Fibroblast of skin of left quadriceps (primary cell): ENCODE measurements at regions not wholly inside any gene's neighbourhood (a gene's known extent, or its start where the extent isn't known, plus 50 kb on each side); places are given as distances from the start of the nearest gene placed in this dataset.

Experiments used
- DNase-seq, 2 experiments: peaks; one replicate each; pipeline ENCODE4 v3.0.0-alpha.2; 2013; ENCODE audit warnings: low read depth in 2 of 2

DNA sequence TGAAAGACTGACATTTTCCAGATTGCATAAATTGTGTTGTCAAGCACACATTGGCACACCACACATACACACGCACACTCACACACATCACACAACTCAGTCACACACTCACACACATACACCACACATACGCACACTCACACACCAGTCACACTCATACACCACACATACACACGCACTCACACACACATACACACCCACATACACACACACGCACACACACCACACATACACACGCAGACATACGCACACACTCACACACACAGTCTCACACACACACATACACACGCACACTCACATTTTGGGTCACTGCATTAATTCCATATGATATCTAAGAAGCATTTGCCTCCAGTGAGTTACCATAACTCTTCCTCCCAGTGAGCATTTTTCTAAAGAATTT lies 578.3 kb upstream of the FRG1 start:
- DNase-seq, result no peak

DNA sequence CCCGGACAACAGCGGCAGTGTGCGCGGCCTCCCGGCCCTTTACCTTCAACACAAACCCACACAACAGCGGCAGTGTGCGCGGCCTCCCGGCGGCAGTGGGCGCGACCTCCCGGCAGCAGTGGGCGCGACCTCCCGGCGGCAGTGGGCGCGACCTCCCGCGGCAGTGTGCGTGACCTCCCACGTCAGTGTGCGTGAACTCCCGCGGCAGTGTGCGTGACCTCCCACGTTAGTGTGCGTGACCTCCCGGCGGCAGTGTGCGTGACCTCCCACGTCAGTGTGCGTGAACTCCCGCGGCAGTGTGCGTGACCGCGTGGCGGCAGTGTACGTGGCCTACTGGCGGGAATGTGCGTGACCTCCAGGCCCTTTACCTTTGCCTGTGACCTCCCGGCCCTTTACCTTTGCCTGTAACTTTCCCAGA lies 576.6 kb upstream of the FRG1 start:
- no peak for DNase-seq

DNA sequence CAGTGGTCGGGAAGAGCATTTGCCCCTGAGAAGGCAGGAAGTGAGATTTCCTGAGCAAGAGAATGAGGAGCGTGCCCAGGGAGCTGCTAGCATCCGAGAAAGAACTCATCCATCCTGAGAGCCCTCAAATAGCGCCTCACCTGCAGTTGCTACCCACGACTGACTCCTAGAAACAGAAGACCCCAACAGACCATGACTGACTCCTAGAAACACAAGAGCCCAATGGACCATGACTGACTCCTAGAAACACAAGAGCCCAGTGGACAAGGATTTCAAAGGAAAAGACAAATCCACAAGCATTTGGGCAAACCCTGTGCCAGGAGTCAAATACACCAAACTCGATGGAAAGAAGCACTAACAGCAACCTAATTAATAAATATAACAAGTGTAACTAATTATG lies 575.2 kb upstream of the FRG1 start:
- DNase-seq, result no peak

DNA sequence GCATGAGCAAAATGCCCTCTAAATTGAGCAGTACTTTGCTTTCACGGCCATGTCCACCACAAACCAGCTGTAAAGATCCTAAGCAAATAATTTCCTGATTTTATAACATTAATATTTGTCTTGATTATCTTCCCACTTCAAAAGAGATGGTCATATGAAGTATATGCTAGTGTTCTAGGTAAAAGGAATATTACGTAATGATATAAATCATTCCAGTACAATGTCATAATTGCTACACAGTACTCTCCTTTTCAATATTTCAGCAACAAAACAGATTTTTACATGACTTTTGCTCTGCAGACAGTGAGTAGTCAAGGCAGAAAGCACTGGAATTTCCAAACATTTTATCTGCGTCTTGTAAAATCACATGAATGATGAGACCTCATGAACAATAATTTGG lies 572.8 kb upstream of the FRG1 start:
- DNase-seq, result no peak

DNA sequence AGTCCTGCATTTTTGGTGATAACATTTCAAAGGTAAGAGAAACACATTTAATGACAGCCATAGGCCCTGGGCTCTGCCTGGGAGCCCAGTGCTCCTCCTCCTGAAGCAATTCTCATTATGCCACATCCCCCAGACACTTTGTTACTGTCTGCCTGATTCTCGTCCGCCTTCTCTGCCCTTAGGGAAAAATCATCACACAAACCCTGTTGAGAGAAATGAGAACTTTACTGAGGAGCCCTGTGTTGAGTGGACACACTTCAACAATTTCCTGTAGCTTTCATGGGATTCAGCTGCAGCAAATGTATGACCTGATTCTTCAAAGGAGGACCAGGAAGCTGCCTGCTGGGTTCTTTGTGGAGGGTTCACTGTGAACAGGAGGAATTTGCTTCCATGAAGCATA lies 566.5 kb upstream of the FRG1 start:
- no peak for DNase-seq

DNA sequence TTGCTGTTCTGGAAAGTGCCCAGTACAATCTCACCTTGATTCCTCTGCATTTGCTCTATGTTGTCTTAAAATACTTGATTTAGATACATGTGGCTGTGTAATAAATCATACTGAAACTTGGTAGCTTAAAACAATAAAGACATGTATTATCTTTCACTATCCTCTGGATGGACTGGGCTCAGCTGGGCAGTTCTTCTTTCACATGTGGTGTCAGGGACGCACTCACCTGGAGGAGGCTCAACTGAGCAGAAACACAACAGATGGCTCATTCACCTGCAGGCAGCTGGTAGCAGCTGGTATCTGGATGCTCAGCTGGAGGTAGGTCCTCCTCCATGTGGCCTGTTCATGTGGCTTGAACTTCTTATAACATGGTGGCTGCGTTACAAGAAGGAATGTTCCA lies 563.8 kb upstream of the FRG1 start:
- no peak for DNase-seq

DNA sequence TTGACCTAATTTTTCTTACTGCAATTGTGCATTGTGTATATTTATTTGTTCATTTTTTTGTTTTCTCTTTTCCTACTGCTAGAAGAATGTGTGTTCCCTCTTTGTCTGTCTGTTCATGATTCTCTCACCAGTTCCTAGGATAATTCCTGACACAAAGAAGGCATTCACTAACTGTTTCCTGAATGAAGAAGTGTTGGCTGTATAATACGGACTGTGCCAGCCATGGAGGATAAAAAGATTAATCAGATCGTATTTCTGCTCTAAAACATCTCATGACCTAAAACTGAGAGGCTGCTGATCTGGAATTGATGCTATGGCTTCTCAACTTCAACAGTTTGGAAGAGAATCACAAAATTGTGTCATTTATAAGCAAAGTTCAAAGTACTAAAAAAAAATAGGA lies 563.1 kb upstream of the FRG1 start:
- no peak for DNase-seq

DNA sequence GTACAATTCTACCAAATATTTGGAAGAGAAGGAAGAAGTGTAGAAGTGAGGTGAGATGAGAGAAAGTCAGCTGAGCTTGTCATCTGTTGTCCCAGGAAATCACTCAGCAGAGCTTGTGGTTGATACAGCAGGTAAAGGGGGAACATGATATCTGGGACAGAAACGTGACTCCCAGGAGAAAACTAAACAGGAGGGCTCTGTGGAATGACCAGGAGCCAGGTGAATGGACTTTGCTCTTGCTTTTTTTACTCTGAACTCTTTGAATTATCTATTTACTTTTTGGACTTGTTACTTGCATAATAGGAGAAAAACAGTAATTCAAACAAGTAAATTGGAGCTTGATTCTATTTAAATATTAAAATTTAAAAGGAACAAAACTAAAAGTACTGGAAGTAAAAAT lies 555.6 kb upstream of the FRG1 start:
- DNase-seq, result no peak

DNA sequence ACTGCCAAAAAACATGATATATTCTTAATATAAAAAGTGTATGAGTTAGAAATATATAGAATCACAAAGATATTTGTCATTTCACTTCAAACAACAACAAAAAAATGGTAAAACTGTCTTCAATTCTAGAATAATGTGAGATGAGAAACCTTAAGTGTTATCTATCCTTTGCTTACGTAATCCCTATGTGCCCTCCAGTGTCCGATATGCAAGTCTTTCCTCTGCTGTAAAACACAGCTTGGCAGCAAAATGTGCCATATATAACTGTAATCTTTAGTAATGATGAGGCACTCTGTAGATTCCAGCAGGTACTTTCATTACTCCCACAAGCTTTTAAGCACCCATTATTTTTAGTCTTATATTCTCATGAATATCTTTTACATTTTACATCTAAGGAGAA lies 555.1 kb upstream of the FRG1 start:
- no peak for DNase-seq

DNA sequence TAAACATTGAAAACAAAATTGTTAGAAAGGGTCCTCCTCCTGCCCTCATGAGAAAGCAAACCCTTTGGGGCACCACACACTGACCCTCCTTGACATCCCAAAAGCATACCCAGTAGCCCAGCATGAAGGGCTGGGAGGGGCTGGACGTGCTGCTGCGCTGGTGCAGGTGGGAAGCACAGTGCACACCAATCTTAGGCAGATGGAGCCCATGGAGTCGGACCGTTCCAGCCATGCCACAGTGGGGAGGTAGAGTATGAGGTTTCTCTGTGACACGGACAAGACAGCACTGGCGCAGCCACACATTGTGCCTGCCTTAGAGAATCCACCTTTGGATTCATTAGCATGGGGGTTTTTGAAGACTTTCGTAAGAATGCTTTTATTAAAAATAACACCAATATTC lies 544.2 kb upstream of the FRG1 start:
- DNase-seq, result no peak

DNA sequence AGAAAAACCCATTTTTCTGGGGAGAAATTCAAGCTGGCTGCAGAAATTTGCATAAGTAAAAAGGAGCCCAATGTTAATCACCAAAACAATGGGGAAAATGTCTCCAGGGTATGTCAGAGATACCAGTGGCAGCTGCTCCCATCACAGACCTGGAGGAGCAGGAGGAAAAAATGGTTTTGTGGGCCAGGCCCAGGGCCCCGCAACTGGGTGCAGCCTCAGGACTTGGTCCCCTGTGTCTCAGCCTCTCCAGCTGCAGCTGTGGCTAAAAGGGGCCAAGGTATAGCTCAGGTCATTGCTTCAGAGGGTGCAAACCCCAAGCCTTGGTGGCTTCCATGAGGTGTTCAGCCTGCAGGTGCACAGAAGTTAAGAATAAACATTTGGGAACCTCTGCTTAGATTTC lies 536.4 kb upstream of the FRG1 start:
- DNase-seq, result no peak

DNA sequence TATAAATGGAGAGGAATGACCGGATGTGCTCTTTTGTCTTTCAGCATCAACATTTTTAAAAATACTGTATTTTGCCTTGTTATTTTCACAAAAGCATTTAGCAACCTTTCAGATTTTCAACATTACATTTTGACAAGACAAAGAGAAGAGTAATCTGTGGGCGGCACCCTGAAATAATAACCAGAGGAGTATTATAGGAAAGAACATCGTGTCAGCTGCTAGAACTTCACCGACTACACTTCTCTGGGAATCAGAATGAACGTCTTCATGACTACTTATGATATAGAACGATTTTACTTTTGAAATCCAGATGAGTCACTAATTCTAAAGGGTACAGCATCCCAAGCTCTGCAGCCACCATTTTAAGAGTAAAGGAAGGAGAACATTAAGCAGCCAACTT lies 531.5 kb upstream of the FRG1 start:
- DNase-seq, result no peak

DNA sequence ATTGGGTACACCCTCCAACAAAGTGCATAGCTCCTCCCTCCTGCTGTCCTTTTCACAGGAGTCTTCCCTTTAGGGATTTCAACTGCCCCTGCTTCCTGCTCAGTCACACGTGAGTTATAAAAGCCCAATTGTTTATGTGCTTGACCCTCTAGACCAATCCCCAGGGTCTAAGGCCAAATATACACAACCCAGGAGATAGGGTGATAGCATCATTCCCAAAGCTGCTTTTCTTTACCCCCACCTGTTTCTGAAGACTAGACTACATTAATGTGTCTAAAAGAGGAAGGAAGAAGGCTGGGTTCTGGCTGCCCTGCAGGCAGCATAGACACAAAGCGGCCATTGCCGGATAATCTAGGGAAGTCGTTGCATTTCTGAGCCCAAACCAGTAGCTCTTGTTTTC lies 526.7 kb upstream of the FRG1 start:
- no peak for DNase-seq

DNA sequence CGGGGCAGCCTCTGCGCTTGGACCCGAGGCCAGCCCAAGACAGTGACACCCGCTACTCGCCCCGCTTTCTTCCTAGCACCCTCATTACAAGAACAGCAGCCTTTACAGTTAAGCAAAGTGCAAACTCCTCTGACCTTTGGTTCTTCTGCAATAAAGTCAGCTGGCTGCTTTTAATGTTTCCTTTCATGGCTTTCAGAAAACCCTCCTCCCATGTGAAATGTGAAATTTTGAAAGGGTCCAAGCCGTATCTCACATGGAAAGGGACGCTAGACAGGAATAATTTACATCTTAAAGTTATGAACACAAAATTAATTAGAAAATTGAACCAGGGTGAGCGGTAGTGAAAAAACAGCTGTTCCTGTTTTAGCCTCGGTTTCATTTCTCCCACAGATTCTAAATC lies 520.1 kb upstream of the FRG1 start:
- no peak for DNase-seq

DNA sequence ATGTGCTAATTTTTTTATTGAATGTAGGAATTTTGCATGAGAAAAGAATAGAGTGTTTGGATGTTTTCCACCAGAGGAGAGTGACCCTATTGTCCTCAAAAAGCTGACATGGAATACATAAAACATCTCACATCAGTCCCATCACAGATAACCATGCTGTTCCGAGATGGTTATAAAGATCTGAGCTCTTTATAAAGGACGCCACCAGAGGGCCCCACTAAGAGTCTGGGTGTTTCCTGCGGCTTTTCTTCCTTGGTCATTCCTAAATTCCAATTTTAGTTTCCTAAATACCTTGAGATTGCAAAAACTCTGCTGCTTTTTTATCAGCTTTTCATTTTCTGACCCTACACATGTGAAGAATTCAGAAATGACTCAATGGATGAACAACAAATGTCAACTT lies 504.5 kb upstream of the FRG1 start:
- no peak for DNase-seq

DNA sequence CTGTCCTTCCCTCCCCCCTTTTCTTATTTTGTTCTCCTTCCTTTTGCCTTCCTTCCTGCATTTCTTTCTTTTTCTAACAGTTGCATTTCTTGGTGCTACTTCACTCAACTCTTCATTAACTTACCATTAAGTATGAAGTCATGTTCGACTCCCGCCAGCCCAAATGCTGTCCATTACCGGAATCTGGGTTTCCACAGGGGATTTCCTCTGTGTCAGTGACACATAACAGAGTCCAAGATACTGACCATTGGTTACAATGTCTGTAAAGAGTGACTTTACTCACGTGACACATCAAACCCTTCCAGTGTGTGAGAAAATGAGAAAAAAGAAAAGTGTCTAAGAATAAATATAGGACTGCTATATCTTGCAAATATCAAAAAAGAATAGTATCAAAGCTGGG lies 500.0 kb upstream of the FRG1 start:
- DNase-seq, result no peak

DNA sequence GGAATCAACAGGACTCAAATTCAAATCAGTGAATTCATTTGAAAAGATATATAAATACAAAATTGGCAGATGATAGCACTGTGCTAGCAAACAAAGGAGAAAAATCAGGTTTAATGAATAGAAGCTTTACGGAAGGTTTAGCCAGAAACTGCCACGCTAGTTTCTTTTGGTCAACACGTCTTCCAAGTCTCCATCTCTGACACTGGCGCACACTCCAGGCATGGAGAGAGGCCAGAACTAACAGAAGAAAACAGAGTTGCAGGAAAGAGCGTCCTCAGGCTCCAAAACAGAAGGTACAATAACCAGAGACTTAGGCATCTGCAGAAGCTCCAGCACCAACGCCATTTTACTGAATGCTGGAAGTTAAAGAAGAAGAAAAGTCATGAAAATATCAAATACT lies 497.3 kb upstream of the FRG1 start:
- no peak for DNase-seq

DNA sequence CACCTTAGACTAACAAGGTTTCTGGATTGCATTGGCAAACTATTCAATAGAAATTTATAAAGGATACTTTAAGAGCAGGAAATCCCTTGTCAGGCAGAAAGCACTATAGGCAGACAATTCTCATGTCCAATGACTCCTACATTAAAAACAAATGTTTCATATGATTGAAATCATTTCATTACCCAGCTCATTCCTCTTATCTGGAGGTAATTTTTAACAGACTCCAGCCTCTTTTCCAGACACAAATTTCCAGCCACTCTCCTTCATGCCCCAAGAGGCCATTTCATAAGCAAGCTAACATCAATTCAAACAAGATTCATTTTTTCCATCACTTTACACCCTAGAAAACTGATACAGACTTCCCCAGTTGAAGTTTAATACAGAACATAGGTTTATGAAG lies 495.1 kb upstream of the FRG1 start:
- no peak for DNase-seq

DNA sequence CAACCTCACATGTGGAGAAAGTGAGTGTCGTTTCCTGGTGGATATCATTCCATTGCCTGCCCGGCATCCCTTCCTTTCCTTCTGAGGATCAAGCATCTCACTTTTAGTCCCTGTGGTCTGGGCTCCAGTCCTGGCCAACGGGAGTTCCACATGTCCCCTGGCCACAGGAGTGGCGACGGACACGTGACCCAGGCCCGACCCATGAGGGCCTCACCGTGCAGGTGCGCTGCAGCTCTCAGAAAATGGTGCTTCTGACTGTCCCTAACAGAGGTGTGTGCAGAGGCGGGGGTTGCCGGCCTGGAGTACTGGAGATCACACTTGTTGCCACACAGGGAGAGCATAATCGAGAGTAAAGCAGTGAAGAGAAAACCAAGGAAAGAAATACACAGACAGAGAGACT lies 476.9 kb upstream of the FRG1 start:
- DNase-seq, result no peak

DNA sequence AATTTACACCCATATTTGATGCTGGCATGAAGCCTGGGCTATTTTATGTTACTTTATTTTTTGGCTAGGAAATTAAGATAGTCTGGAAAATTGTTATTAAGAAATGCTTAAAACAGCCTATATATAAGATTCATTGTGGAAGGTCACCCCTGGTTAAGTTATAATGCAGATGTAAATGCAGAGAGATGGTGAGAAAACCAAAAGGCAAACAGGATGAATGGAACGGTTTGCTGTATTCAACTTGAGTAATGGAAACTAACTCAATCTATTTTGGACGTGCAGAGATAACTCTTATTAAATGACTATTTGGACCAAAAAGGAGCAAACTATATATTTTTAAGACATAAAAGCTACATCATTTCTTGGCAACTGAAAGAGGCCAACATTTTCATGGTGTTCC lies 446.3 kb upstream of the FRG1 start:
- DNase-seq, result no peak

DNA sequence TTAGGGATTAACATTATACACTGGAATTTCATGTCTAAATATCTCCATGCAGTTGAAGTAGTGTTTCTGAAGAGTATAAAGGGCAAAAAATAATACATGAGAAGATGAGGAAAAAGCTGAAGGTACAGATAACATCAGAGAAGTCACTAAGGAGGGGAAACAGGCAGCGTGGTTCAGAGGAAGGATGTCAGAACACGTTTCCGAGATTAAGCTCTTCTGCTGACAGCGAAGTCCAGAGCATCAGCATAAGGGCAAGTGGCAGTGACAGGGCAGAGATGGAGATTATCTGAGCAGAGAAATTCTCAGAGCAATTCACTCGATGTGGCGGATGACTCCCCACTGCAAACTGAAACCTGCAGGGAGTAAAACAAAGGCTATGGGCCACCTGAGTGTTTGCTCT lies 443.2 kb upstream of the FRG1 start:
- DNase-seq, result no peak

DNA sequence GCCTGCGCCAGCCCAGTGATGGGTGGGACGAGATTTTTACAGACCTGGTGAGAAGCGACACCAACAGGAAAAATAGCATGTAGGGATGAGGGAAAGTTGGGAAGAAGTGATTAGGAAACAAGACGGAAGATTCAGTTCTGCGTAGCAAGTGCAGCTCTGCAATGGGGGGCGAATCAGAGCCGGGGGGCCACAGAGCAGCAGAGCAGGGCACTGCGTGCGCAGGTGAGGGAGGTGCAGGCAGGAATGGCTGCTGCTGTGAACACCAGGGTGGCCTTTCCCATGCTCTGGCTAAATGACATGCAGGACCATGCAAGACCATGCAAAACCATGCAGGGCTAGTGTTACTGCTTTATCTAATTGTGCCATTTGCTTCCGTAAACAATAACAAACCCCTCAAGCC lies 442.7 kb upstream of the FRG1 start:
- DNase-seq, result no peak

DNA sequence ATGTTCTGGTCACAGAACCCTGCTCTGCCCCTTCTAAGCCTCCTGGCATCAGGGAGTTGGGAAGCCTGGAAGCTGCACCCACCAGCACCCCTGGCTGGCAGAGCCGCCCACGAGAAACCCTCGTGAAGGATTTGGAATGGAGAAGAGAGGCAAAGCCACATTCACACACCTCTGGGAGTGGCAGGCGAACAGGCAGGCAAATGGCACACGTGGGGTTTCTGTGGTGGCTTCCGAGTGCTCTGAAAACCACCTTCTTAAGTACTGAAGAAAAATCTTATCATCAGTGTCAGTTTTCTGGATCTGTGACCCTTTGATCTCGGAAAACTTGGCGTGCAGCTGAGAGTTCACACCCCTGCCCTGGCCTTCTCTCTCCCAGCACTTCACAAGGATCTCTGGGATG lies 442.2 kb upstream of the FRG1 start:
- no peak for DNase-seq

DNA sequence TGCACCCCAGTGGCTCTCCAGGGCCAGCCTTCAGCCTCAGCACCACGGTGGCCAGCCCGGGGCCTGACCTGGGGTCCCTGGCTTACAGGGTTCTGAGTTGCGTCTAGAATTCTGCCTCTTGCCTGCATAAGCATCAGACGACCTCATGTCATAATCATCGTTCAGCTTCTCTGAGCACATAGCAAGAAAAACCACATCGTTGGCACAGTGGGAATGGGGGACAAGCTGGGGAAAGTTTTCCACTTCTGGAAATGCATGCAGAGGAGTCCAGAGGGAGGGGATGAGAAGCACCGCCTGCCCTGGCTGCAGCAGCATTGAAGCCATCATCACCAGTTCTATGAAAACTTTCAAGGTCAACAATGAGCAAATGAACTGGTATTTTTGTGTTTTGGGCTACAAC lies 441.0 kb upstream of the FRG1 start:
- no peak for DNase-seq

DNA sequence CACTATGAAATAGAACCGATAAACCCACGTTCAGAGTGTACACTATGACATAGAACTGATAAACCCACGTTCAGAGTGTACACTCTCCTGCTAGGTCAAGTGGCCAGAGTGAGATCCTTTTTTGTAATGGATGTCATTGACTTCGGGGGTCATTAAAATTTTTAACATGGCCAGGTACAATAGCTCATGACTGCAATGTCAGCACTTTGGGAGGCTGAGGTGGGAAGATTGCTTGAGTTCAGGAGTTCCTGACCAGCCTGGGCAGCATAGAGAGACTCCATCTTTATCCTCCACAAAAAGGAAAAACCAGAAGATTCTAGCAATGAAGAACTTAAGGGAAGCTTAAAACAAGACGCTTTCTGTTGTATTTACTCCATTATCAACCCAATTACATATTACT lies 439.7 kb upstream of the FRG1 start:
- DNase-seq, result no peak
